SK-N-MC (cell line): ENCODE measurements at regions not wholly inside any gene's neighbourhood (a gene's known extent, or its start where the extent isn't known, plus 50 kb on each side); places are given as distances from the start of the nearest gene placed in this dataset.

Experiments
- EZH2 ChIP-seq: fragments of 200-600 bp; sonication (generic); IDR thresholded peaks from one replicate; pipeline ENCODE4 v1.6.1; 2017; ENCODE audit warnings: antibody characterized with exemption
- POLR2AphosphoS5 ChIP-seq: IDR thresholded peaks from 2 replicates; pipeline ENCODE4 v1.6.1; 2012; ENCODE audit warnings: mild to moderate bottlenecking, low read depth, low read length, borderline replicate concordance

- TF ChIP-seq EZH2 (no peak), POLR2AphosphoS5 (no peak)
These were observed 467.4 kb upstream of the CITED2 start for GRCh38 chr6:139841794-139842215.
